ENCODE measurements at regions not wholly inside any gene's neighbourhood (a gene's known extent, or its start where the extent isn't known, plus 50 kb on each side); places are given as distances from the start of the nearest gene placed in this dataset.
"Not testable (repeated sequence)": the region's sequence is repeated elsewhere in the genome, so short reads cannot be mapped to it uniquely, and the experiment has no call there.

DNA sequence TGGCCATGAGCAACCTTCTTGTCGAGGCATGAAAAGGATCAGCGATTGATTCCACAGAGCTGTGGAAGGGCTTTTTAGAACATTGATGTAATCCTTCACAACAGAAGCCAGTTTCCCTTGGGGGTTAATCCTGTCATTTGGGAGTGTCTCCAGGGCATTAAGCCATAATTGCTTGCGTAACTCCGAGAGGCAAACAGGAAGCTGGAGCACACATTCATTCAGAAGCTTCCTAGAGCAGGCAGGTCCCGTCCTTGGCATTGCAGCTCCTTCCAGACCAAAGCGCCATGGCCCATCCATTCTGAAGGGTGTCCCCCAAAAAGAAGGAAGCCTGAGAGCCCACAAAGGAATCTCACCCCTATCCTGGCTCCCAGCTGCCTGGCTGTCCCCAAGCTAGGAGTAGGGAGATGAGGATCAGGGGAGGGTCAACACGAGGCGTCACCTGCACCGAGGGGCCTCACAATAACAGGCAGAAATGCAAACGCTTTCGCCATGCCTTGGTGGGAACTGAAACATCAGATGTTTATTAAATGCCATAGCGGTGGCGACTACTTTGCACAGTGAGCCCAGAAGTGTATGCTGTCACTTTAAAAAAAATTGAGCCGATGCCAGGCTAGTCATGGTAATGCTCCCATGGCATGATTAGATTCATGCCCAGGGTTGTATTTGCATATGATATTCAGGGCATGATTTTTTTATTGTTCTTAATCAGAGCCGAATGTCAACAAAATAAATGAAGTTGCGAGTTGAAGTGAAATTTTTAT lies 339.4 kb downstream of the BCL11A start:
- H3K4me3 ChIP-seq, result peak overlapping the region in 2 of 4 donors; percentile 43
- H3K36me3 ChIP-seq, result no peaks in the 10 kb centered on the region
- no peaks in the 10 kb centered on the region for H3K9me3 ChIP-seq
- peaks cover 0 to 31% (median 0%) of the 10 kb centered on the region in 4 donors for H3K4me1 ChIP-seq
- H3K27ac ChIP-seq, result peak overlapping the region in 3 of 4 donors; percentile 52 to 67 (median 64)
- DNase-seq, result peak in 2 of 3 donors; percentile 58 to 80
- TF ChIP-seq, protein P1, sequence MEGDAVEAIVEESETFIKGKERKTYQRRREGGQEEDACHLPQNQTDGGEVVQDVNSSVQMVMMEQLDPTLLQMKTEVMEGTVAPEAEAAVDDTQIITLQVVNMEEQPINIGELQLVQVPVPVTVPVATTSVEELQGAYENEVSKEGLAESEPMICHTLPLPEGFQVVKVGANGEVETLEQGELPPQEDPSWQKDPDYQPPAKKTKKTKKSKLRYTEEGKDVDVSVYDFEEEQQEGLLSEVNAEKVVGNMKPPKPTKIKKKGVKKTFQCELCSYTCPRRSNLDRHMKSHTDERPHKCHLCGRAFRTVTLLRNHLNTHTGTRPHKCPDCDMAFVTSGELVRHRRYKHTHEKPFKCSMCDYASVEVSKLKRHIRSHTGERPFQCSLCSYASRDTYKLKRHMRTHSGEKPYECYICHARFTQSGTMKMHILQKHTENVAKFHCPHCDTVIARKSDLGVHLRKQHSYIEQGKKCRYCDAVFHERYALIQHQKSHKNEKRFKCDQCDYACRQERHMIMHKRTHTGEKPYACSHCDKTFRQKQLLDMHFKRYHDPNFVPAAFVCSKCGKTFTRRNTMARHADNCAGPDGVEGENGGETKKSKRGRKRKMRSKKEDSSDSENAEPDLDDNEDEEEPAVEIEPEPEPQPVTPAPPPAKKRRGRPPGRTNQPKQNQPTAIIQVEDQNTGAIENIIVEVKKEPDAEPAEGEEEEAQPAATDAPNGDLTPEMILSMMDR (IDR thresholded peaks at IDR 0.05), result no peak
- TF ChIP-seq POLR2A (IDR thresholded peaks at IDR 0.05), result peak; percentile 40 to 72
- H3K27me3 ChIP-seq, result no peaks in the 10 kb centered on the region

DNA sequence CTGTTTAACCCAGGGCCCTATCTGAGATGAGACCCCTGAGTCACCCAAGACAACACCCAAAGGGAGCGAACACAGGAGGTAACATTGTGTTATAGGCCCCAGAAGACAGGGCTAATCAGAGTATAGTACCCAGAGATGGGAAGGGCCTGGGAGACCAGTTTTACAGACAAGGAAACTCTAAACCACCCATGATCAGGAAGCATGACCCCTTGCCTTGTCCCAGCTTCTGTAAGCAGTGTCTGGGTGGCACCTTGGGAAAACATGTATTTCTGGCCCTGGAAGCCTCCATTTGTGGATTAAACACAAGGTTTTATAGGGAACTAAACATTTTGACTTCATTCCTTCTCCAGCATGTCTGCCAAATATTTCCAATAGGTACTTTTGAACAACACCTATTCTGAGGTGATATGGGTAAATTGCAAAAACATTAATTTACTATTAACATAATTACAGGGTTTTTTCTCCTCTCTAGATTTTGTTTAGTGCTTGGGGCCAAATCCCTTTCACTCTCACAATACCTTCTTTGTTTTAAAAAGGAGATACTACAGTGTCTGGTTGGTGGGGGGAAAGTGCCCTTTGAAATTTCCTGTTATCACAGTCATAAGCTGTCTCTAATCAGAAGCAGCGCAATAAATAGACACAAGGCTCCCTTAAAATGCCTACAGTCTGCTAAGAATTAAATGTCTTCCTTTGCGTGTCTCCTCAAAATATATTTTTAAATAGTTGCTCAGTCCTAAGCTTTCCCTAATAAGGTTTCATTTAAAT lies 341.1 kb downstream of the BCL11A start:
- Histone ChIP-seq H3K4me1 (peaks cover 0 to 31% (median 0%) of the 10 kb centered on the region in 4 donors), H3K36me3 (no peaks in the 10 kb centered on the region), H3K27ac (peak overlapping the region in 1 of 4 donors; percentile 37), H3K4me3 (no peak overlapping the region), H3K9me3 (no peaks in the 10 kb centered on the region), H3K27me3 (no peaks in the 10 kb centered on the region)
- no peak for DNase-seq
- TF ChIP-seq POLR2A (IDR thresholded peaks at IDR 0.05), result no peak
- TF ChIP-seq, protein P1 (IDR thresholded peaks at IDR 0.05), result no peak

DNA sequence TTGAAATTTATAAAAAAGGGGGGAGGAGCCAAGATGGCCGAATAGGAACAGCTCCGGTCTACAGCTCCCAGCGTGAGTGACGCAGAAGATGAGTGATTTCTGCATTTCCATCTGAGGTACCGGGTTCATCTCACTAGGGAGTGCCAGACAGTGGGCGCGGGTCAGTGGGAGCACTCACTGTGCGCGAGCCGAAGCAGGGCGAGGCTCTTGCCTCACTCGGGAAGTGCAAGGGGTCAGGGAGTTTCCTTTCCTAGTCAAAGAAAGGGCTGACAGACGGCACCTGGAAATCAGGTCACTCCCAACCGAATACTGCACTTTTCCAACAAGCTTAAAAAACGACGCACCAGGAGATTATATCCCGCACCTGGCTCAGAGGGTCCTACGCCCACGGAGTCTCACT lies 364.4 kb downstream of the BCL11A start:
- H3K27ac ChIP-seq, H3K36me3 ChIP-seq, H3K9me3 ChIP-seq, H3K27me3 ChIP-seq, H3K4me3 ChIP-seq, DNase-seq, H3K4me1 ChIP-seq: not testable (repeated sequence)

DNA sequence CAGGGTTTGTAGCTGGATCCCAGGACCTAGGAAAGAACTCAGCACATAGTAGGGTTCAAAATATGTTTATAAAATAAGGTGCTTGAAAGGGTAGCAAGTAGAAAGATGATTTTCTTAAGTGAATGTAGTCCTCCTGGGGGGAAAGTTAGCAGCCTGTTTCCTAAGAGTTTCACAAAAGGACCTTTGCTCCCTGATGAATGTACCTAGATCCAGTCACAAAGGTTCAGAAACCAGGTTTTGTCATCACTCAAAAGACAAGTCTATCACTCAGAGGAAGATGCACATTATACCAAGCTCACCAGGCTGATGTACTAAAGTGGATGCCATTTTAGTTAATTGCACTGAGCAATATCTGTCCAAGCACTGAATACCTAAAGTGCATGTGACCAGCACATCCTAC lies 378.2 kb downstream of the BCL11A start:
- no peak for DNase-seq
- no peak overlapping the region for H3K4me3 ChIP-seq
- H3K36me3 ChIP-seq, result no peaks in the 10 kb centered on the region
- no peaks in the 10 kb centered on the region for H3K9me3 ChIP-seq
- no peak for TF ChIP-seq POLR2A (IDR thresholded peaks at IDR 0.05)
- TF ChIP-seq, protein P1 (IDR thresholded peaks at IDR 0.05), result no peak
- no peaks in the 10 kb centered on the region for H3K27me3 ChIP-seq
- H3K27ac ChIP-seq, result no peak overlapping the region
- no peaks in the 10 kb centered on the region for H3K4me1 ChIP-seq

DNA sequence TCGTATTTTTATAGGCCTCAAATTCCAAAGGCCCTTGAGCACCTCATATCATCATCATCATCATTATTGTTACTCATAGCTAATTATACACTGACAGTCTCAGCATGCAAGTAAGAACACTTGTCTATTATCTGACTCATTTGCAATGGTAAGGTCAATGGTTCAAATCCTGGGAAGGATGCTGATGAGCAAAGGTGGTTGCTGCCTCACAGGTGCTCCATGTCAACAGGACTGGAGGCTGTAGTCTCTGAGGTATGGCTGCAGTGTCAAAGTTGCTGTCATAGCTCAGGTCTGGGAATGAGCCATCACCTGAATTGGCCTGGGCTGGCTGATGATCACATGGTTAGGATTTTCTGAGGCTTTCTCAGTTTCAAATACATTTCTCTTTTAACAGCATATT lies 379.3 kb downstream of the BCL11A start:
- Histone ChIP-seq H3K4me3 (no peak overlapping the region), H3K27me3 (no peaks in the 10 kb centered on the region), H3K36me3 (no peaks in the 10 kb centered on the region), H3K27ac (no peak overlapping the region), H3K9me3 (no peaks in the 10 kb centered on the region), H3K4me1 (no peaks in the 10 kb centered on the region)
- DNase-seq, result peak in 1 of 3 donors; percentile 67
- TF ChIP-seq, protein P1 (IDR thresholded peaks at IDR 0.05), result no peak
- no peak for TF ChIP-seq POLR2A (IDR thresholded peaks at IDR 0.05)

DNA sequence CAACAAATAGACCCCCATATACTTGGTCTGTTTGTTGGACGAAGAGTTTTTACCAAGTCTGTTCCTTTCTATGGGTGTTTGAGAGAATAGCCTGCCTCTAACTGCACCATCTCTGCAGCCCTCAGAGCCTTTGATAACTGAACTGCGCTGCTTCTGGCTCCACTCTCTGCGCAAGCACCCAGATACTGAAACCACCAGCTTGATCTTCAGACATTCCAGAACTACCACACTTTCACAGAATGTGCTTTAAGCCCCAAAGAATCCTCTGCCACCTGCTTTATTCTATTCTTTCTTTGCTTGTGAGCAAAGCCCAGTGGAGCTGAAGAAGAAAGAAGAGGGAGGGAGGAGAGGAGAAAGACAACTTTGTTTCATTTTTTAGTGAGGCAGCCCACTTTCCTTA lies 380.7 kb downstream of the BCL11A start:
- DNase-seq, result no peak
- Histone ChIP-seq H3K36me3 (no peaks in the 10 kb centered on the region), H3K9me3 (no peaks in the 10 kb centered on the region), H3K4me3 (no peak overlapping the region), H3K27me3 (no peaks in the 10 kb centered on the region), H3K27ac (no peak overlapping the region), H3K4me1 (no peaks in the 10 kb centered on the region)
- no peak for TF ChIP-seq POLR2A (IDR thresholded peaks at IDR 0.05)
- TF ChIP-seq, protein P1 (IDR thresholded peaks at IDR 0.05), result no peak

Data from Peyer's patch (tissue), 4 donors.